ENCODE measurements at regions not wholly inside any gene's neighbourhood (a gene's known extent, or its start where the extent isn't known, plus 50 kb on each side); places are given as distances from the start of the nearest gene placed in this dataset.

- DNase-seq (ENCODE audit: low spot score): no peak
- TF ChIP-seq CTCF (IDR thresholded peaks at IDR 0.05): no peak
- no peak overlapping the region for H3K4me3 ChIP-seq
- H3K27ac ChIP-seq: no peak overlapping the region
Measured at GRCh38 chr1:163864207-163864606, 542.5 kb downstream of the NUF2 start.

GRCh38 chr1:163866564-163866963 is 544.8 kb downstream of the NUF2 start:
- H3K27ac ChIP-seq: no peak overlapping the region

GRCh38 chr1:163870666-163871065 is 548.9 kb downstream of the NUF2 start:
- DNase-seq (ENCODE audit: low spot score): no peak
- TF ChIP-seq CTCF (IDR thresholded peaks at IDR 0.05): no peak
- no peak overlapping the region for H3K4me3 ChIP-seq

More at GRCh38 chr1:163866564-163866963, 544.8 kb downstream of the NUF2 start:
- TF ChIP-seq CTCF (IDR thresholded peaks at IDR 0.05): no peak
- no peak for DNase-seq (ENCODE audit: low spot score)
- H3K4me3 ChIP-seq: no peak overlapping the region

GRCh38 chr1:163872067-163872466 is 550.3 kb downstream of the NUF2 start:
- Histone ChIP-seq H3K27ac (no peak overlapping the region), H3K4me3 (no peak overlapping the region)
- no peak for DNase-seq (ENCODE audit: low spot score)
- TF ChIP-seq CTCF (IDR thresholded peaks at IDR 0.05): no peak

More at GRCh38 chr1:163870666-163871065, 548.9 kb downstream of the NUF2 start:
- H3K27ac ChIP-seq: no peak overlapping the region

GRCh38 chr1:163874070-163874469 is 552.3 kb downstream of the NUF2 start:
- H3K27ac ChIP-seq: no peak overlapping the region
- TF ChIP-seq CTCF (IDR thresholded peaks at IDR 0.05): no peak
- DNase-seq (ENCODE audit: low spot score): no peak
- no peak overlapping the region for H3K4me3 ChIP-seq

GRCh38 chr1:163875200-163875926 is 553.6 kb downstream of the NUF2 start:
- no peak for DNase-seq (ENCODE audit: low spot score)

More at GRCh38 chr1:163875200-163875926, 553.6 kb downstream of the NUF2 start:
- Histone ChIP-seq H3K27ac (peak overlapping the region in 1 of 2 donors; percentile 66), H3K4me3 (peak overlapping the region; percentile 35)
- no peak for TF ChIP-seq CTCF (IDR thresholded peaks at IDR 0.05)

All from coronary artery (tissue), 2 donors.